GM12864 (cell line): ENCODE measurements at regions not wholly inside any gene's neighbourhood (a gene's known extent, or its start where the extent isn't known, plus 50 kb on each side); places are given as distances from the start of the nearest gene placed in this dataset.

ENCODE experiments used
- DNase-seq: peaks from one replicate; pipeline ENCODE4 v3.0.0-alpha.2; 2011; ENCODE audit warnings: low read depth
- H3K4me3 ChIP-seq: 2 replicates; pipeline ENCODE4 v1.5.1; 2011; ENCODE audit warnings: mild to moderate bottlenecking, low read depth, low read length, control low read depth
- CTCF ChIP-seq: IDR thresholded peaks from 2 replicates; pipeline ENCODE4 v1.5.1; 2011; ENCODE audit warnings: low read depth, mild to moderate bottlenecking, moderate library complexity, low read length, control low read depth, inconsistent platforms; ENCODE audit errors: missing control alignments

DNA sequence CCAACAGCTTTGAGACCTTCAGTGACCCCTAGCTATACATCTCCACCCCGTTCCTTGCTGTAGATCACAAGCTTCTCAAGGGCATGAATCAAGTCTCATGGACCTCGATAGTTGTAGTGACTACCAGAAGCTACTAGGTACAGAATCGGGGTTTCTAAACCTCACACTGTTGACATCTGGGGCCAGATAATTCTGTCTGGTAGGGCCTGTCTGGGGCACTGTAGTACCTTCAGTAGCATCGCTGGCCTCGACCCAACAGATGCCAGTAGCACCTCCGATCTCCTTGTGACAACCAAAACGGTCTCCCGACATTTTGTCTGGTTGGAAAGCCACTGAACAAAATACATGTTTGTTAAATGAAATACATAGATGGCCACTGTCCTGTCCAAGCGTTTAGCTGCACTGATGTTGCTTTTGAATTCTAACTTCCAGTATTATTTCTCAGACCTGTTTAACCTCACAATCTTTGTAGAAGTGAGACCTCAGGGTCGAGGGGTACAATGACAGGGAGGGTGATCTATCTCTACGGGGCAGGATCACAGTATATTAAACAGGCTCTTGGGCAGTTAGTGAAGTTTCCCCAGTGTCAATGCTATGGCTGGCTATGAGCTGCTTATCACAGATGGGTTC, 262.5 kb upstream of the IGF1R start:
- TF ChIP-seq CTCF = no peak
- H3K4me3 ChIP-seq = no peak overlapping the region
- DNase-seq = no peak

DNA sequence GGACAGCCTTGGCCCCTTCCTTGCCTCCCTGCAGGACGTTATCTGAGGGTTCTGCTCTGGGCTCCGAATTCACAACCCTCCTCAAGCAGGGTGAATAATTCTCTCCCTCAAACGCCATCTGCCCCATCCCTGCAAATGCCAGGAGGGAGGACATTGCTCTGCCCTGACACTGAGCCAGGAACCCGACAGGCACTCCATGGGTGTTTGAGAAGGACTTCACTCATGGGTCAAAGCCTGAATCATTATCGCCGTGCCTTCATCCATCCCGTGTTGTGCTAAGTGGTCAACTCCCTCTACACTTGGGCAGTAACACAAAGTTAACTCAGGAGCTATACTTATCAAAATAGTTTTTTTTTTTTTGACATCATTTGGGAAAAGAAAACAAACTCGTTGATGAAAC, 261.8 kb upstream of the IGF1R start:
- H3K4me3 ChIP-seq = no peak overlapping the region
- DNase-seq = no peak
- no peak for TF ChIP-seq CTCF

DNA sequence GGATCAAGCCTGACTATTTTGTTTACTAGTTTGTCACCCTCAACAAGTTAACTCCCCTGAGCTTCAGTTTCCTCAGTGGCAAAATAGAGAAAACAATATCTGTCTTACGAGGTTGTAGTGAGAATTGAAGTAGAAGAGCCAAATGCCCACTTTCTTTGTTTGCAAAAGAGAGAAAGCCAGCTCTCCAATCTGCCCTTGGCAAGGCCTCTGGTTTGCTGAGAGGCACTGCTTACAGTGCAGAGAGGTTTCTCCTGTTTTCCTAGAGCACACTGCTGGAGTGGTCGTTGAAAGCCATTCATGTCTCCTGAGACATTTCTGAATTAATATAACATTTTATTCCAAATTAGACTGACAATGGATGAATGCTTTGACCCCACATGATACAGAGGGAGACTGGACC, 260.5 kb upstream of the IGF1R start:
- TF ChIP-seq CTCF = no peak
- no peak overlapping the region for H3K4me3 ChIP-seq
- no peak for DNase-seq

GRCh38 chr15:98390946-98391530, 257.3 kb upstream of the IGF1R start:
- no peak overlapping the region for H3K4me3 ChIP-seq
- no peak for DNase-seq
- TF ChIP-seq CTCF = no peak

GRCh38 chr15:98391568-98391967, 256.8 kb upstream of the IGF1R start:
- no peak overlapping the region for H3K4me3 ChIP-seq
- DNase-seq = no peak
- TF ChIP-seq CTCF = no peak

GRCh38 chr15:98393471-98393870, 254.9 kb upstream of the IGF1R start:
- H3K4me3 ChIP-seq = no peak overlapping the region
- no peak for DNase-seq
- no peak for TF ChIP-seq CTCF

- TF ChIP-seq CTCF = no peak
- DNase-seq = no peak
- no peak overlapping the region for H3K4me3 ChIP-seq
Measured at GRCh38 chr15:98394546-98394945, 253.8 kb upstream of the IGF1R start.
